IMR-90 (cell line): ENCODE measurements at regions not wholly inside any gene's neighbourhood (a gene's known extent, or its start where the extent isn't known, plus 50 kb on each side); places are given as distances from the start of the nearest gene placed in this dataset.

Source experiments
- ATAC-seq: fragments of 200-7000 bp; cut with Tn5 transposase; 2 replicates; pipeline ENCODE4 v1.9.1; 2020; ENCODE audit warnings: low read depth, mild to moderate bottlenecking, moderate library complexity
- BruUV-seq: library from RNA; stranded (reverse); fragments of 400-500 nt; replicated peaks from 2 replicates; lab custom pipeline; 2021; lab: Mats Ljungman, UMichigan
- CTCF ChIA-PET: fragments of 300-600 bp; formaldehyde crosslinking; extraction: SDS; loops from one replicate; lab custom pipeline; 2021; ENCODE audit warnings: antibody characterized with exemption; lab: Yijun Ruan, JAX
- POLR2A ChIA-PET: fragments of 300-600 bp; sonication (Branson Sonifier 250); formaldehyde crosslinking; loops from one replicate; lab custom pipeline; 2022; ENCODE audit warnings: antibody characterized with exemption; ENCODE audit not compliant: unreplicated experiment; lab: Charles Lee
- DNase-seq: peaks from one replicate; pipeline ENCODE4 v3.0.0; 2013
- H2AFZ ChIP-seq: replicated peaks from 2 replicates; pipeline ENCODE3; 2013; ENCODE audit warnings: low read length, mild to moderate bottlenecking; ENCODE audit not compliant: poor library complexity
- H2AK5ac ChIP-seq: 2 replicates; pipeline ENCODE4 v1.6.1; 2013; ENCODE audit warnings: low read depth, low read length, inconsistent platforms
- H2AK9ac ChIP-seq: replicated peaks from 2 replicates; pipeline ENCODE3; 2013; ENCODE audit warnings: mild to moderate bottlenecking, low read depth, low read length, moderate library complexity; ENCODE audit not compliant: poor library complexity
- H2BK120ac ChIP-seq: 2 replicates; pipeline ENCODE4 v1.6.1; 2013; ENCODE audit warnings: low read depth, low read length, inconsistent platforms
- H2BK15ac ChIP-seq: 3 replicates; pipeline ENCODE4 v1.6.1; 2013; ENCODE audit warnings: low read depth, low read length, inconsistent platforms
- H2BK20ac ChIP-seq: 2 replicates; pipeline ENCODE4 v1.6.1; 2013; ENCODE audit warnings: low read depth, mild to moderate bottlenecking, inconsistent platforms, low read length, moderate library complexity
- H2BK5ac ChIP-seq: 2 replicates; pipeline ENCODE4 v1.6.1; 2013; ENCODE audit warnings: mild to moderate bottlenecking, low read depth, low read length, inconsistent platforms; ENCODE audit not compliant: poor library complexity, severe bottlenecking
- H3K14ac ChIP-seq: replicated peaks from 2 replicates; pipeline ENCODE4 v1.6.1; 2013; ENCODE audit warnings: low read depth, low read length, inconsistent platforms
- H3K18ac ChIP-seq: 2 replicates; pipeline ENCODE4 v1.6.1; 2013; ENCODE audit warnings: low read depth, low read length, control low read depth
- H3K23ac ChIP-seq: 2 replicates; pipeline ENCODE4 v1.6.1; 2013; ENCODE audit warnings: low read depth, low read length, inconsistent platforms
- H3K27ac ChIP-seq: 2 replicates; pipeline ENCODE4 v1.5.1; 2013; ENCODE audit warnings: mild to moderate bottlenecking, control low read depth, low read length; ENCODE audit not compliant: insufficient read depth
- H3K27me3 ChIP-seq: 2 replicates; pipeline ENCODE4 v1.6.1; 2013; ENCODE audit warnings: low read length; ENCODE audit not compliant: control insufficient read depth, insufficient read depth
- H3K36me3 ChIP-seq: 2 replicates; pipeline ENCODE4 v1.6.1; 2013; ENCODE audit warnings: low read length, mixed read lengths; ENCODE audit not compliant: control insufficient read depth, insufficient read depth
- H3K4ac ChIP-seq: 2 replicates; pipeline ENCODE4 v1.6.1; 2013; ENCODE audit warnings: low read depth, low read length, inconsistent platforms
- H3K4me1 ChIP-seq: 2 replicates; pipeline ENCODE4 v1.6.1; 2013; ENCODE audit warnings: low read length, mixed read lengths; ENCODE audit not compliant: control insufficient read depth, insufficient read depth
- H3K4me2 ChIP-seq: 2 replicates; pipeline ENCODE4 v1.6.1; 2013; ENCODE audit warnings: low read depth, mild to moderate bottlenecking, control low read depth, low read length, moderate library complexity
- H3K4me3 ChIP-seq: 2 replicates; pipeline ENCODE4 v1.5.1; 2013; ENCODE audit warnings: low read depth, mild to moderate bottlenecking, control low read depth, low read length, moderate library complexity; ENCODE audit not compliant: insufficient read depth
- H3K56ac ChIP-seq: 2 replicates; pipeline ENCODE4 v1.6.1; 2013; ENCODE audit warnings: low read length, inconsistent platforms; ENCODE audit not compliant: insufficient read depth; ENCODE audit errors: extremely low read depth
- H3K79me1 ChIP-seq, 2 experiments: 2 replicates each; pipeline ENCODE4 v1.6.1; 2013; ENCODE audit warnings: low read length in 2 of 2, inconsistent platforms in 1 of 2, low read depth in 1 of 2
- H3K9ac ChIP-seq: 2 replicates; pipeline ENCODE4 v1.6.1; 2013; ENCODE audit warnings: low read depth, low read length, control low read depth
- H3K9me1 ChIP-seq: 2 replicates; pipeline ENCODE4 v1.6.1; 2013; ENCODE audit warnings: low read length, inconsistent platforms; ENCODE audit not compliant: insufficient read depth
- H3K9me3 ChIP-seq: 2 replicates; pipeline ENCODE4 v1.6.1; 2013; ENCODE audit warnings: low read length; ENCODE audit not compliant: control insufficient read depth, insufficient read depth
- H4K20me1 ChIP-seq: 2 replicates; pipeline ENCODE4 v1.6.1; 2013; ENCODE audit warnings: low read length, inconsistent platforms; ENCODE audit not compliant: insufficient read depth
- H4K5ac ChIP-seq: 2 replicates; pipeline ENCODE4 v1.6.1; 2013; ENCODE audit warnings: mild to moderate bottlenecking, low read depth, low read length, control low read depth
- H4K8ac ChIP-seq, 2 experiments: 2 replicates each; pipeline ENCODE4 v1.6.1; 2013; ENCODE audit warnings: low read depth in 2 of 2, low read length in 2 of 2, control low read depth in 1 of 2, inconsistent platforms in 1 of 2
- H4K91ac ChIP-seq: 2 replicates; pipeline ENCODE4 v1.6.1; 2013; ENCODE audit warnings: low read depth, low read length, inconsistent platforms; ENCODE audit not compliant: insufficient read depth
- BHLHE40 ChIP-seq: fragments of 150-350 bp; IDR thresholded peaks from 2 replicates; pipeline ENCODE4 v1.6.1; 2016; ENCODE audit warnings: mild to moderate bottlenecking, low read depth, low read length
- CEBPB ChIP-seq: IDR thresholded peaks from 2 replicates; pipeline ENCODE4 v1.6.1; 2012; ENCODE audit warnings: low read depth, low read length, improper control_type of control experiment
- ELK1 ChIP-seq: fragments of 150-350 bp; IDR thresholded peaks from 2 replicates; pipeline ENCODE4 v1.6.1; 2016; ENCODE audit warnings: low read depth, mild to moderate bottlenecking, low read length, moderate library complexity, borderline replicate concordance
- FOS ChIP-seq: fragments of 150-350 bp; IDR thresholded peaks from 2 replicates; pipeline ENCODE4 v1.6.1; 2016; ENCODE audit warnings: low read depth, low read length
- MAFK ChIP-seq: IDR thresholded peaks from 2 replicates; pipeline ENCODE4 v1.6.1; 2012; ENCODE audit warnings: low read depth, low read length, improper control_type of control experiment
- MAZ ChIP-seq: IDR thresholded peaks from 2 replicates; pipeline ENCODE4 v1.6.1; 2012; ENCODE audit warnings: low read depth, mild to moderate bottlenecking, low read length, improper control_type of control experiment, moderate library complexity, borderline replicate concordance
- MXI1 ChIP-seq: IDR thresholded peaks from 2 replicates; pipeline ENCODE4 v1.6.1; 2012; ENCODE audit warnings: low read depth, mild to moderate bottlenecking, low read length, moderate library complexity, borderline replicate concordance
- NFE2L2 ChIP-seq: fragments of 150-350 bp; IDR thresholded peaks from 2 replicates; pipeline ENCODE4 v1.6.1; 2016; ENCODE audit warnings: low read depth, mild to moderate bottlenecking, low read length
- POLR2A ChIP-seq: IDR thresholded peaks from 2 replicates; pipeline ENCODE4 v1.6.1; 2012; ENCODE audit warnings: mild to moderate bottlenecking, low read depth, low read length
- RAD21 ChIP-seq: IDR thresholded peaks from 2 replicates; pipeline ENCODE4 v1.6.1; 2012; ENCODE audit warnings: low read length, improper control_type of control experiment
- RCOR1 ChIP-seq: IDR thresholded peaks from 2 replicates; pipeline ENCODE4 v1.6.1; 2012; ENCODE audit warnings: mild to moderate bottlenecking, low read length, improper control_type of control experiment; ENCODE audit not compliant: insufficient replicate concordance
- RFX5 ChIP-seq: IDR thresholded peaks from 2 replicates; pipeline ENCODE4 v1.8.0; 2012; ENCODE audit warnings: low read depth, mild to moderate bottlenecking, low read length, moderate library complexity
- SMC3 ChIP-seq: fragments of 150-350 bp; IDR thresholded peaks from 2 replicates; pipeline ENCODE4 v1.6.1; 2016; ENCODE audit warnings: low read depth, mild to moderate bottlenecking, antibody characterized with exemption, low read length, moderate library complexity
- WGBS, 2 experiments: methylation state at CpG; one replicate each; pipeline versions ENCODE4 v1.1.5 to v1.1.7; 2013; ENCODE audit warnings: missing lambda C conversion rate in 2 of 2; ENCODE audit not compliant: insufficient read length in 1 of 2; ENCODE audit errors: extremely low coverage in 2 of 2; 5-methylcytosine and 5-hydroxymethylcytosine counted together
- dilution Hi-C: fragments of 300-500 bp; cut with HindIII; formaldehyde crosslinking; loops from one replicate; pipeline ENCODE4 v1.14.3; 2018; ENCODE audit warnings: low sequenced_read_pairs; ENCODE audit not compliant: unreplicated experiment
- in situ Hi-C: fragments of 300-500 bp; cut with MboI; formaldehyde crosslinking; loops from 3 replicates; pipeline ENCODE4 v1.14.3; 2019; ENCODE audit warnings: low sequenced_read_pairs, inconsistent platforms, mixed read lengths
- intact Hi-C: fragments of 100-400 bp; cut with micrococcal nuclease; formaldehyde crosslinking; loops from 2 replicates; pipeline ENCODE4 v1.10.0; 2022
- TF ChIP-seq, protein P1 (sequence below): fragments of 150-350 bp; IDR thresholded peaks from 2 replicates; pipeline ENCODE4 v1.6.1; 2017; ENCODE audit warnings: mild to moderate bottlenecking, antibody characterized with exemption, low read length, low read depth
- TF ChIP-seq, protein P2 (sequence below): conservative IDR thresholded peaks from 2 replicates; pipeline ENCODE4 v1.5.1; 2012; ENCODE audit warnings: mild to moderate bottlenecking, low read depth, low read length, improper control_type of control experiment

GRCh38 chr3:107272885-107273284 lies 104.4 kb upstream of the CCDC54 start:
- no peak overlapping the region for H4K91ac ChIP-seq
- no peak overlapping the region for H2BK120ac ChIP-seq
- H3K9me3 ChIP-seq = no peaks in the 10 kb centered on the region
- no peak overlapping the region for H2BK5ac ChIP-seq
- no peaks in the 10 kb centered on the region for H3K79me1 ChIP-seq
- H4K8ac ChIP-seq = no peak overlapping the region
- H3K4me2 ChIP-seq = no peak overlapping the region
- in situ Hi-C loops = loop anchor here (5.0 kb wide), 1 partner anchor 159 kb away; no protein-coding TSS in a partner anchor
- H4K20me1 ChIP-seq = no peaks in the 10 kb centered on the region
- no CpG with 5 or more reads among the region's 4 CpGs for WGBS, 2 experiments
- no peak overlapping the region for H2BK15ac ChIP-seq
- intact Hi-C loops = loop anchor here (1.0 kb wide), 1 partner anchor 157 kb away; no protein-coding TSS in a partner anchor
- no peak overlapping the region for H2BK20ac ChIP-seq
- H3K23ac ChIP-seq = no peak overlapping the region
- H2AK9ac ChIP-seq = no peak overlapping the region
- POLR2A ChIA-PET = no interaction called here
- DNase-seq (no peak), ATAC-seq (no peak)
- BruUV-seq = no TSS peak
- no peak overlapping the region for H3K4ac ChIP-seq
- no peaks in the 10 kb centered on the region for H3K27me3 ChIP-seq
- H3K4me1 ChIP-seq = no peaks in the 10 kb centered on the region
- CTCF ChIA-PET = interaction anchor here (0.7 to 3.8 kb wide), 6 partner anchors 11 to 156 kb away, joined by 3 to 56 read pairs (median 9); no protein-coding TSS in a partner anchor
- H3K9me1 ChIP-seq = no peaks in the 10 kb centered on the region; the same call in 1 of the 2 replicates
- no peaks in the 10 kb centered on the region for H3K36me3 ChIP-seq
- no peak overlapping the region for H3K4me3 ChIP-seq
- dilution Hi-C loops = no loop called here
- H3K27ac ChIP-seq = no peak overlapping the region
- H3K18ac ChIP-seq = no peak overlapping the region
- H3K14ac ChIP-seq = no peak overlapping the region
- no peak overlapping the region for H2AFZ ChIP-seq
- no peak overlapping the region for H2AK5ac ChIP-seq
- TF ChIP-seq, protein P1, sequence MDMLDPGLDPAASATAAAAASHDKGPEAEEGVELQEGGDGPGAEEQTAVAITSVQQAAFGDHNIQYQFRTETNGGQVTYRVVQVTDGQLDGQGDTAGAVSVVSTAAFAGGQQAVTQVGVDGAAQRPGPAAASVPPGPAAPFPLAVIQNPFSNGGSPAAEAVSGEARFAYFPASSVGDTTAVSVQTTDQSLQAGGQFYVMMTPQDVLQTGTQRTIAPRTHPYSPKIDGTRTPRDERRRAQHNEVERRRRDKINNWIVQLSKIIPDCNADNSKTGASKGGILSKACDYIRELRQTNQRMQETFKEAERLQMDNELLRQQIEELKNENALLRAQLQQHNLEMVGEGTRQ = no peak
- TF ChIP-seq CEBPB = no peak
- no peak for TF ChIP-seq RAD21
- TF ChIP-seq MXI1 = no peak
- TF ChIP-seq MAZ = no peak
- no peak for TF ChIP-seq FOS
- no peak for TF ChIP-seq POLR2A
- TF ChIP-seq RCOR1 = no peak
- TF ChIP-seq MAFK = no peak
- no peak for TF ChIP-seq SMC3
- no peak for TF ChIP-seq ELK1
- no peak for TF ChIP-seq RFX5
- TF ChIP-seq, protein P2, sequence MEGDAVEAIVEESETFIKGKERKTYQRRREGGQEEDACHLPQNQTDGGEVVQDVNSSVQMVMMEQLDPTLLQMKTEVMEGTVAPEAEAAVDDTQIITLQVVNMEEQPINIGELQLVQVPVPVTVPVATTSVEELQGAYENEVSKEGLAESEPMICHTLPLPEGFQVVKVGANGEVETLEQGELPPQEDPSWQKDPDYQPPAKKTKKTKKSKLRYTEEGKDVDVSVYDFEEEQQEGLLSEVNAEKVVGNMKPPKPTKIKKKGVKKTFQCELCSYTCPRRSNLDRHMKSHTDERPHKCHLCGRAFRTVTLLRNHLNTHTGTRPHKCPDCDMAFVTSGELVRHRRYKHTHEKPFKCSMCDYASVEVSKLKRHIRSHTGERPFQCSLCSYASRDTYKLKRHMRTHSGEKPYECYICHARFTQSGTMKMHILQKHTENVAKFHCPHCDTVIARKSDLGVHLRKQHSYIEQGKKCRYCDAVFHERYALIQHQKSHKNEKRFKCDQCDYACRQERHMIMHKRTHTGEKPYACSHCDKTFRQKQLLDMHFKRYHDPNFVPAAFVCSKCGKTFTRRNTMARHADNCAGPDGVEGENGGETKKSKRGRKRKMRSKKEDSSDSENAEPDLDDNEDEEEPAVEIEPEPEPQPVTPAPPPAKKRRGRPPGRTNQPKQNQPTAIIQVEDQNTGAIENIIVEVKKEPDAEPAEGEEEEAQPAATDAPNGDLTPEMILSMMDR = no peak
- no peak for TF ChIP-seq BHLHE40
- TF ChIP-seq NFE2L2 = no peak
- H3K9ac ChIP-seq = no peak overlapping the region
- no peak overlapping the region for H4K5ac ChIP-seq
- H3K56ac ChIP-seq = no peak overlapping the region
